HCT116 (cell line): ENCODE measurements at regions not wholly inside any gene's neighbourhood (a gene's known extent, or its start where the extent isn't known, plus 50 kb on each side); places are given as distances from the start of the nearest gene placed in this dataset.

Experiments
- ATAC-seq: fragments of 200-7000 bp; cut with Tn5 transposase; 2 replicates; pipeline ENCODE4 v1.9.1; 2020; ENCODE audit warnings: mild to moderate bottlenecking, moderate library complexity
- BruUV-seq: library from RNA; stranded (reverse); fragments of 400-500 nt; replicated peaks from 2 replicates; lab custom pipeline; 2021; lab: Mats Ljungman, UMichigan
- CTCF ChIA-PET: fragments of 300-600 bp; sonication (Branson Sonifier 250); formaldehyde crosslinking; loops from one replicate; lab custom pipeline; 2021; ENCODE audit warnings: antibody characterized with exemption; lab: Charles Lee
- POLR2A ChIA-PET: fragments of 300-600, 350-600 bp; sonication (Branson Sonifier 250); formaldehyde crosslinking; loops from one replicate; lab custom pipeline; 2021; ENCODE audit warnings: antibody characterized with exemption; lab: Charles Lee
- RAD21 ChIA-PET, 2 experiments: fragments of 300-600 bp; sonication (Branson Sonifier 250); formaldehyde crosslinking; loops; one replicate each; lab custom pipeline; 2023; ENCODE audit warnings: low total read pairs in 2 of 2; ENCODE audit not compliant: uncharacterized antibody in 2 of 2, unreplicated experiment in 2 of 2, low non-redundant PET in 1 of 2; lab: Charles Lee
- DNase-seq: peaks from one replicate; pipeline ENCODE4 v3.0.0-alpha.2; 2010; ENCODE audit warnings: low read depth, low spot score
- H2AFZ ChIP-seq: fragments of 200-600 bp; shearing (Covaris generic), sonication (generic); 2 replicates; pipeline ENCODE4 v1.6.1; 2017; ENCODE audit warnings: low read depth, mixed run types, mixed read lengths, antibody characterized with exemption, low read length; ENCODE audit not compliant: poor library complexity, severe bottlenecking
- H3K27ac ChIP-seq: 2 replicates; pipeline ENCODE4 v1.5.1; 2012; ENCODE audit warnings: low read depth, low read length
- H3K27me3 ChIP-seq: fragments of 200-600 bp; sonication (generic); 2 replicates; pipeline ENCODE4 v1.6.1; 2016; ENCODE audit warnings: mixed run types, low read length, mixed read lengths; ENCODE audit not compliant: insufficient read depth
- H3K36me3 ChIP-seq, 2 experiments: fragments of 200-500 bp in 1 of 2; fragments of 200-600 bp in 1 of 2; sonication (Bioruptor generic) in 1 of 2; sonication (generic) in 1 of 2; 2 replicates each; pipeline versions ENCODE4 v1.5.1 to v1.6.1; 2014 to 2016; ENCODE audit warnings: low read length in 2 of 2, inconsistent platforms in 1 of 2, mixed read lengths in 1 of 2, mixed run types in 1 of 2; ENCODE audit not compliant: insufficient read depth in 2 of 2, control insufficient read depth in 1 of 2
- H3K4me1 ChIP-seq, 2 experiments: fragments of 200-600 bp in 1 of 2; sonication (generic) in 1 of 2; 2 replicates each; pipeline versions ENCODE4 v1.5.1 to v1.6.1; 2012 to 2017; ENCODE audit warnings: low read length in 2 of 2, inconsistent platforms in 1 of 2, mild to moderate bottlenecking in 1 of 2, mixed read lengths in 1 of 2, mixed run types in 1 of 2, moderate library complexity in 1 of 2; ENCODE audit not compliant: insufficient read depth in 2 of 2, control insufficient read depth in 1 of 2
- H3K4me2 ChIP-seq: fragments of 200-600 bp; sonication (generic); 2 replicates; pipeline ENCODE4 v1.6.1; 2017; ENCODE audit warnings: mixed run types, low read length, mixed read lengths
- H3K4me3 ChIP-seq, 2 experiments: fragments of 200-600 bp in 1 of 2; sonication (generic) in 1 of 2; replicated peaks in 1 of 2; 2 replicates each; pipeline ENCODE4 v1.5.1; 2011 to 2016; ENCODE audit warnings: low read length in 2 of 2, control low read depth in 1 of 2, low read depth in 1 of 2, mild to moderate bottlenecking in 1 of 2, mixed read lengths in 1 of 2, mixed run types in 1 of 2
- H3K79me2 ChIP-seq: fragments of 200-600 bp; sonication (generic); 2 replicates; pipeline ENCODE4 v1.6.1; 2017; ENCODE audit warnings: mild to moderate bottlenecking, mixed run types, low read length, moderate library complexity, mixed read lengths; ENCODE audit not compliant: insufficient read depth
- H3K9ac ChIP-seq: fragments of 200-600 bp; sonication (generic); 2 replicates; pipeline ENCODE4 v1.6.1; 2016; ENCODE audit warnings: low read length, mixed read lengths
- H3K9me2 ChIP-seq: fragments of 200-600 bp; sonication (generic), shearing (Covaris generic); 2 replicates; pipeline ENCODE4 v1.6.1; 2017; ENCODE audit warnings: mixed run types, mild to moderate bottlenecking, moderate library complexity; ENCODE audit not compliant: insufficient read depth
- H3K9me3 ChIP-seq, 2 experiments: fragments of 200-500 bp in 1 of 2; fragments of 200-600 bp in 1 of 2; sonication (Bioruptor generic) in 1 of 2; sonication (generic) in 1 of 2; 2 replicates each; pipeline ENCODE4 v1.6.1; 2014 to 2017; ENCODE audit warnings: low read length in 2 of 2, mixed read lengths in 2 of 2, inconsistent platforms in 1 of 2, low read depth in 1 of 2, mild to moderate bottlenecking in 1 of 2, mixed run types in 1 of 2, moderate library complexity in 1 of 2; ENCODE audit not compliant: control insufficient read depth in 1 of 2, insufficient read depth in 1 of 2
- H4K20me1 ChIP-seq: fragments of 200-600 bp; sonication (generic), shearing (Covaris generic); 2 replicates; pipeline ENCODE4 v1.6.1; 2017; ENCODE audit warnings: mixed run types, mild to moderate bottlenecking, moderate library complexity; ENCODE audit not compliant: insufficient read depth
- EZH2 ChIP-seq: fragments of 200-600 bp; sonication (generic); IDR thresholded peaks from 2 replicates; pipeline ENCODE4 v1.6.1; 2017; ENCODE audit warnings: antibody characterized with exemption, mixed run types
- JUND ChIP-seq: IDR thresholded peaks from 2 replicates; pipeline ENCODE4 v1.6.1; 2012
- SIN3A ChIP-seq: IDR thresholded peaks from 2 replicates; pipeline ENCODE4 v1.6.1; 2012; ENCODE audit warnings: low read depth
- SRF ChIP-seq: IDR thresholded peaks from 2 replicates; pipeline ENCODE4 v1.6.1; 2012; ENCODE audit warnings: low read depth
- intact Hi-C: fragments of 100-400 bp; cut with micrococcal nuclease; formaldehyde crosslinking; loops from 2 replicates; pipeline ENCODE4 v1.10.0; 2022
- TF ChIP-seq, protein P1 (sequence below): IDR thresholded peaks from 2 replicates; pipeline ENCODE4 v1.6.1; 2012; ENCODE audit warnings: low read depth

DNA sequence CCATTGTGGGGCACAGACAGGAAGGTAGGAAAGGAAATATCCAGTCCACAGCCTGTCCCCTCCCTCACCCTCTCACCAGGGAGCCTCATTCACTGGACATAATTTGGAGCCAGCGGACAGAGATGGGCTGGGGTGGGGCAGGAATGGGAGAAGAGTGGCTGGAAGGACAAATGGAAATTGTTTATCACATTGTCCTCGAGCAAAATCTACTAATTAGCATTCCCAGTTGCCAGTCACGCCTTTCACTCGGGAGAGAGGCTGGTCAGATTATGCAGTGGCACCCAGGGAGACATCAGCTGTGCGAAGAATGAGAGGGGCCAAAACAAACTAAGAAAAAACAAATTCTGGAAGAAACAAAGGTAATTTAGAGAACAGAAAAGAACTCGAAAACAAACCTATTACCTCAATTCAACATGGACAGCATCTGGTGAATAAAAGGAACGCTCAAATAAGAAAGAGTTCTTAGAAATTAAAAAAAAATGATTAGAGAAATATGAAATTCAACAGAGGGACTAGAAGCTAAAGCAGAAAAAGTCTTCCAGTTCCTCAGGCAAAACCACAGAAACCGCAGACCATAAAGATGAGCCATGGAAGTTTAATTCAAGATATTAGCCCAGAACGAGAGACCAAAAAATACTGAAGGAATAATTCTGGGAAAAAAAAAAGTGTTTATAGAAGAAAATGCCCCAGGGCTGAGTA is 108.5 kb upstream of the RALGAPA2 start:
- Histone ChIP-seq H3K4me2 (no peak overlapping the region), H3K36me3 (no peaks in the 10 kb centered on the region), H4K20me1 (no peaks in the 10 kb centered on the region), H3K27ac (no peak overlapping the region), H2AFZ (no peak overlapping the region), H3K9me2 (no peaks in the 10 kb centered on the region), H3K9ac (no peak overlapping the region), H3K27me3 (peaks cover 4% of the 10 kb centered on the region; the same call in 1 of the 2 replicates), H3K79me2 (no peaks in the 10 kb centered on the region), H3K4me3 (no peak overlapping the region), H3K9me3 (no peaks in the 10 kb centered on the region), H3K4me1 (0 out of 4 replicates have a peak, but pooled peaks cover 0 to 5% of the 10 kb centered on the region in 2 experiments)
- intact Hi-C loops, result loop anchor here (10.0 kb wide), 1 partner anchor 226 kb away; no protein-coding TSS in a partner anchor
- ChIA-PET POLR2A (no interaction called here), CTCF (interaction anchor here (1.0 to 1.3 kb wide), 5 partner anchors 57 to 227 kb away, joined by 3 to 5 read pairs (median 3); no protein-coding TSS in a partner anchor), RAD21 (no interaction called here)
- DNase-seq (no peak), ATAC-seq (no peak)
- TF ChIP-seq EZH2 (no peak), SIN3A (no peak), SRF (no peak), JUND (no peak)
- TF ChIP-seq, protein P1, sequence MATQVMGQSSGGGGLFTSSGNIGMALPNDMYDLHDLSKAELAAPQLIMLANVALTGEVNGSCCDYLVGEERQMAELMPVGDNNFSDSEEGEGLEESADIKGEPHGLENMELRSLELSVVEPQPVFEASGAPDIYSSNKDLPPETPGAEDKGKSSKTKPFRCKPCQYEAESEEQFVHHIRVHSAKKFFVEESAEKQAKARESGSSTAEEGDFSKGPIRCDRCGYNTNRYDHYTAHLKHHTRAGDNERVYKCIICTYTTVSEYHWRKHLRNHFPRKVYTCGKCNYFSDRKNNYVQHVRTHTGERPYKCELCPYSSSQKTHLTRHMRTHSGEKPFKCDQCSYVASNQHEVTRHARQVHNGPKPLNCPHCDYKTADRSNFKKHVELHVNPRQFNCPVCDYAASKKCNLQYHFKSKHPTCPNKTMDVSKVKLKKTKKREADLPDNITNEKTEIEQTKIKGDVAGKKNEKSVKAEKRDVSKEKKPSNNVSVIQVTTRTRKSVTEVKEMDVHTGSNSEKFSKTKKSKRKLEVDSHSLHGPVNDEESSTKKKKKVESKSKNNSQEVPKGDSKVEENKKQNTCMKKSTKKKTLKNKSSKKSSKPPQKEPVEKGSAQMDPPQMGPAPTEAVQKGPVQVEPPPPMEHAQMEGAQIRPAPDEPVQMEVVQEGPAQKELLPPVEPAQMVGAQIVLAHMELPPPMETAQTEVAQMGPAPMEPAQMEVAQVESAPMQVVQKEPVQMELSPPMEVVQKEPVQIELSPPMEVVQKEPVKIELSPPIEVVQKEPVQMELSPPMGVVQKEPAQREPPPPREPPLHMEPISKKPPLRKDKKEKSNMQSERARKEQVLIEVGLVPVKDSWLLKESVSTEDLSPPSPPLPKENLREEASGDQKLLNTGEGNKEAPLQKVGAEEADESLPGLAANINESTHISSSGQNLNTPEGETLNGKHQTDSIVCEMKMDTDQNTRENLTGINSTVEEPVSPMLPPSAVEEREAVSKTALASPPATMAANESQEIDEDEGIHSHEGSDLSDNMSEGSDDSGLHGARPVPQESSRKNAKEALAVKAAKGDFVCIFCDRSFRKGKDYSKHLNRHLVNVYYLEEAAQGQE, result no peak
- no TSS peak for BruUV-seq
